ENCODE measurements at regions not wholly inside any gene's neighbourhood (a gene's known extent, or its start where the extent isn't known, plus 50 kb on each side); places are given as distances from the start of the nearest gene placed in this dataset.
"Not testable (repeated sequence)": the region's sequence is repeated elsewhere in the genome, so short reads cannot be mapped to it uniquely, and the experiment has no call there.

GRCh38 chr17:71488851-71489250, 632.0 kb upstream of the SOX9 start:
- Mint-ChIP-seq H3K4me1 (no peaks in the 10 kb centered on the region), H3K27me3 (no peaks in the 10 kb centered on the region), H3K27ac (no peak overlapping the region), H3K9me3 (peaks cover 2% of the 10 kb centered on the region), H3K4me3 (no peak overlapping the region), H3K36me3 (ENCODE audit: low read depth) (no peaks in the 10 kb centered on the region)
- CTCF ChIA-PET = no interaction called here
- POLR2A ChIA-PET = no interaction called here
- no peak for DNase-seq

GRCh38 chr17:71494062-71494855, 626.6 kb upstream of the SOX9 start:
- H3K9me3 Mint-ChIP-seq = peaks cover 2% of the 10 kb centered on the region
- no peak for DNase-seq
- H3K36me3 Mint-ChIP-seq (ENCODE audit: low read depth) = no peaks in the 10 kb centered on the region
- ChIA-PET POLR2A (no interaction called here), CTCF (no interaction called here)
- no peaks in the 10 kb centered on the region for H3K27me3 Mint-ChIP-seq
- H3K27ac Mint-ChIP-seq = no peak overlapping the region
- no peaks in the 10 kb centered on the region for H3K4me1 Mint-ChIP-seq
- H3K4me3 Mint-ChIP-seq = no peak overlapping the region

GRCh38 chr17:71495420-71495819, 625.4 kb upstream of the SOX9 start:
- Mint-ChIP-seq H3K36me3 (ENCODE audit: low read depth) (no peaks in the 10 kb centered on the region), H3K9me3 (peaks cover 2% of the 10 kb centered on the region), H3K4me3 (no peak overlapping the region), H3K27ac (no peak overlapping the region), H3K4me1 (no peaks in the 10 kb centered on the region), H3K27me3 (no peaks in the 10 kb centered on the region)
- DNase-seq = no peak
- POLR2A ChIA-PET = no interaction called here
- CTCF ChIA-PET = interaction anchor here (0.6 kb wide), 1 partner anchor 31 kb away, joined by 3 read pairs; no protein-coding TSS in a partner anchor

- H3K27ac Mint-ChIP-seq = no peak overlapping the region
- no peaks in the 10 kb centered on the region for H3K4me1 Mint-ChIP-seq
- ChIA-PET CTCF (no interaction called here), POLR2A (interaction anchor here (0.6 kb wide), 1 partner anchor 19 kb away, joined by 4 read pairs; no protein-coding TSS in a partner anchor)
- peaks cover 2% of the 10 kb centered on the region for H3K9me3 Mint-ChIP-seq
- no peaks in the 10 kb centered on the region for H3K36me3 Mint-ChIP-seq (ENCODE audit: low read depth)
- no peaks in the 10 kb centered on the region for H3K27me3 Mint-ChIP-seq
- H3K4me3 Mint-ChIP-seq = no peak overlapping the region
- DNase-seq = no peak
These were observed 624.3 kb upstream of the SOX9 start for GRCh38 chr17:71496552-71496951.

- ChIA-PET CTCF (no interaction called here), POLR2A (no interaction called here)
- DNase-seq = no peak
- H3K36me3 Mint-ChIP-seq (ENCODE audit: low read depth) = no peaks in the 10 kb centered on the region
- H3K9me3 Mint-ChIP-seq = no peaks in the 10 kb centered on the region
- no peaks in the 10 kb centered on the region for H3K4me1 Mint-ChIP-seq
- H3K27me3 Mint-ChIP-seq = no peaks in the 10 kb centered on the region
- no peak overlapping the region for H3K27ac Mint-ChIP-seq
- no peak overlapping the region for H3K4me3 Mint-ChIP-seq
These were observed 619.9 kb upstream of the SOX9 start for GRCh38 chr17:71500761-71501555.

- ChIA-PET CTCF (no interaction called here), POLR2A (no interaction called here)
- no peaks in the 10 kb centered on the region for H3K4me1 Mint-ChIP-seq
- H3K9me3 Mint-ChIP-seq = peaks cover 4% of the 10 kb centered on the region
- H3K4me3 Mint-ChIP-seq = no peak overlapping the region
- H3K27me3 Mint-ChIP-seq = no peaks in the 10 kb centered on the region
- no peak for DNase-seq
- H3K36me3 Mint-ChIP-seq (ENCODE audit: low read depth) = no peaks in the 10 kb centered on the region
- H3K27ac Mint-ChIP-seq = no peak overlapping the region
These were observed 619.1 kb upstream of the SOX9 start for GRCh38 chr17:71501711-71502110.

GRCh38 chr17:71502443-71502842, 618.4 kb upstream of the SOX9 start:
- ChIA-PET CTCF (no interaction called here), POLR2A (no interaction called here)
- Mint-ChIP-seq H3K27me3 (no peaks in the 10 kb centered on the region), H3K27ac (no peak overlapping the region), H3K4me3 (no peak overlapping the region), H3K36me3 (ENCODE audit: low read depth) (no peaks in the 10 kb centered on the region), H3K9me3 (peaks cover 4% of the 10 kb centered on the region), H3K4me1 (no peaks in the 10 kb centered on the region)
- DNase-seq = no peak

GRCh38 chr17:71503710-71504465, 616.9 kb upstream of the SOX9 start:
- no peak overlapping the region for H3K4me3 Mint-ChIP-seq
- POLR2A ChIA-PET = no interaction called here
- no peaks in the 10 kb centered on the region for H3K27me3 Mint-ChIP-seq
- H3K36me3 Mint-ChIP-seq (ENCODE audit: low read depth) = no peaks in the 10 kb centered on the region
- H3K9me3 Mint-ChIP-seq = peaks cover 10% of the 10 kb centered on the region
- no peaks in the 10 kb centered on the region for H3K4me1 Mint-ChIP-seq
- no peak for DNase-seq
- H3K27ac Mint-ChIP-seq = no peak overlapping the region
- CTCF ChIA-PET = no interaction called here

GRCh38 chr17:71505200-71505599, 615.6 kb upstream of the SOX9 start:
- Mint-ChIP-seq H3K4me3 (no peak overlapping the region), H3K27ac (no peak overlapping the region), H3K9me3 (peaks cover 10% of the 10 kb centered on the region), H3K4me1 (no peaks in the 10 kb centered on the region), H3K36me3 (ENCODE audit: low read depth) (no peaks in the 10 kb centered on the region), H3K27me3 (no peaks in the 10 kb centered on the region)
- CTCF ChIA-PET = no interaction called here
- no peak for DNase-seq
- POLR2A ChIA-PET = no interaction called here

- no peaks in the 10 kb centered on the region for H3K4me1 Mint-ChIP-seq
- POLR2A ChIA-PET = no interaction called here
- no peak for DNase-seq
- H3K4me3 Mint-ChIP-seq = no peak overlapping the region
- H3K27me3 Mint-ChIP-seq = no peaks in the 10 kb centered on the region
- H3K9me3 Mint-ChIP-seq = peaks cover 10% of the 10 kb centered on the region
- H3K27ac Mint-ChIP-seq = no peak overlapping the region
- CTCF ChIA-PET = no interaction called here
- H3K36me3 Mint-ChIP-seq (ENCODE audit: low read depth) = no peaks in the 10 kb centered on the region
These were observed 614.8 kb upstream of the SOX9 start for GRCh38 chr17:71505981-71506380.

- H3K27me3 Mint-ChIP-seq = no peaks in the 10 kb centered on the region
- ChIA-PET POLR2A (no interaction called here), CTCF (no interaction called here)
- no peak for DNase-seq
- no peaks in the 10 kb centered on the region for H3K4me1 Mint-ChIP-seq
- peaks cover 14% of the 10 kb centered on the region for H3K9me3 Mint-ChIP-seq
- H3K36me3 Mint-ChIP-seq (ENCODE audit: low read depth) = no peaks in the 10 kb centered on the region
- H3K27ac Mint-ChIP-seq = no peak overlapping the region
- H3K4me3 Mint-ChIP-seq = no peak overlapping the region
These were observed 609.4 kb upstream of the SOX9 start for GRCh38 chr17:71511266-71511995.

GRCh38 chr17:71513725-71514124, 607.1 kb upstream of the SOX9 start:
- POLR2A ChIA-PET; H3K4me1 Mint-ChIP-seq; H3K27ac Mint-ChIP-seq; H3K4me3 Mint-ChIP-seq; H3K27me3 Mint-ChIP-seq; DNase-seq; CTCF ChIA-PET; H3K36me3 Mint-ChIP-seq (ENCODE audit: low read depth); H3K9me3 Mint-ChIP-seq: not testable (repeated sequence)

GRCh38 chr17:71516149-71516548, 604.7 kb upstream of the SOX9 start:
- Mint-ChIP-seq H3K4me1 (no peaks in the 10 kb centered on the region), H3K36me3 (ENCODE audit: low read depth) (no peaks in the 10 kb centered on the region), H3K27me3 (no peaks in the 10 kb centered on the region), H3K27ac (no peak overlapping the region), H3K4me3 (no peak overlapping the region), H3K9me3 (peaks cover 10% of the 10 kb centered on the region)
- no peak for DNase-seq
- CTCF ChIA-PET = no interaction called here
- POLR2A ChIA-PET = interaction anchor here (0.6 kb wide), 1 partner anchor 20 kb away, joined by 4 read pairs; no protein-coding TSS in a partner anchor
